GF-D8 (cell line): ENCODE measurements at regions not wholly inside any gene's neighbourhood (a gene's known extent, or its start where the extent isn't known, plus 50 kb on each side); places are given as distances from the start of the nearest gene placed in this dataset.
"Not testable (repeated sequence)": the region's sequence is repeated elsewhere in the genome, so short reads cannot be mapped to it uniquely, and the experiment has no call there.

Experiments used
- DNase-seq: peaks from one replicate; lab custom pipeline; 2025; lab: John Stamatoyannopoulos, UW

GRCh38 chr5:6321078-6321477 lies 57.3 kb downstream of the MED10 start:
- no peak for DNase-seq

GRCh38 chr5:6319116-6319515 lies 59.2 kb downstream of the MED10 start:
- no peak for DNase-seq

- DNase-seq, result no peak
Measured at GRCh38 chr5:6317116-6317798, 61.1 kb downstream of the MED10 start.

- DNase-seq, result no peak
Measured at GRCh38 chr5:6315580-6315979, 62.8 kb downstream of the MED10 start.

- DNase-seq, result no peak
Measured at GRCh38 chr5:6311568-6312501, 66.5 kb downstream of the MED10 start.

- no peak for DNase-seq
Measured at GRCh38 chr5:6309949-6310348, 68.4 kb downstream of the MED10 start.

GRCh38 chr5:6308683-6309082 lies 69.7 kb downstream of the MED10 start:
- DNase-seq, result no peak

GRCh38 chr5:6307304-6307703 lies 71.0 kb downstream of the MED10 start:
- DNase-seq, result no peak

- no peak for DNase-seq
Measured at GRCh38 chr5:6305853-6306252, 72.5 kb downstream of the MED10 start.

- no peak for DNase-seq
Measured at GRCh38 chr5:6302684-6303083, 75.7 kb downstream of the MED10 start.

GRCh38 chr5:6302075-6302474 lies 76.3 kb downstream of the MED10 start:
- no peak for DNase-seq

- DNase-seq, result no peak
Measured at GRCh38 chr5:6296524-6296923, 81.8 kb downstream of the MED10 start.

- no peak for DNase-seq
Measured at GRCh38 chr5:6291961-6292360, 86.4 kb downstream of the MED10 start.

- no peak for DNase-seq
Measured at GRCh38 chr5:6289239-6289638, 89.1 kb downstream of the MED10 start.

- no peak for DNase-seq
Measured at GRCh38 chr5:6287176-6287575, 91.2 kb downstream of the MED10 start.

GRCh38 chr5:6286404-6286803 lies 91.9 kb downstream of the MED10 start:
- DNase-seq, result no peak

GRCh38 chr5:6284491-6284890 lies 93.9 kb downstream of the MED10 start:
- not testable (repeated sequence) for DNase-seq

GRCh38 chr5:6282352-6282751 lies 96.0 kb downstream of the MED10 start:
- no peak for DNase-seq

GRCh38 chr5:6281818-6282217 lies 96.5 kb downstream of the MED10 start:
- DNase-seq, result no peak

- DNase-seq, result no peak
Measured at GRCh38 chr5:6280425-6281100, 97.8 kb downstream of the MED10 start.

GRCh38 chr5:6279607-6280006 lies 98.7 kb downstream of the MED10 start:
- no peak for DNase-seq

GRCh38 chr5:6274846-6275543 lies 103.4 kb downstream of the MED10 start:
- no peak for DNase-seq
